Mesenchymal stem cell (in vitro differentiated cells and primary cell): ENCODE measurements at regions not wholly inside any gene's neighbourhood (a gene's known extent, or its start where the extent isn't known, plus 50 kb on each side); places are given as distances from the start of the nearest gene placed in this dataset.
A peak's percentile ranks its signal among the peaks of the same experiment; 100 is the strongest.

Experiments
- DNase-seq: peaks from one replicate; pipeline ENCODE4 v3.0.0-alpha.2; 2013
- H2AFZ ChIP-seq: one replicate; pipeline ENCODE4 v1.6.1; 2013; ENCODE audit warnings: low read depth, mild to moderate bottlenecking, control low read depth, inconsistent platforms, low read length, moderate library complexity
- H2AK5ac ChIP-seq: 2 replicates; pipeline ENCODE4 v1.6.1; 2013; ENCODE audit warnings: low read length, moderate library complexity, mild to moderate bottlenecking, inconsistent platforms; ENCODE audit not compliant: severe bottlenecking
- H2BK120ac ChIP-seq: one replicate; pipeline ENCODE4 v1.6.1; 2013; ENCODE audit warnings: low read depth, mild to moderate bottlenecking, inconsistent platforms, low read length, moderate library complexity
- H2BK12ac ChIP-seq, 2 experiments: one replicate each; pipeline ENCODE4 v1.6.1; 2013; ENCODE audit warnings: inconsistent platforms in 2 of 2, low read length in 2 of 2, mild to moderate bottlenecking in 2 of 2, moderate library complexity in 2 of 2, control low read depth in 1 of 2
- H2BK15ac ChIP-seq: one replicate; pipeline ENCODE4 v1.6.1; 2013; ENCODE audit warnings: mild to moderate bottlenecking, low read depth, inconsistent platforms; ENCODE audit not compliant: poor library complexity, severe bottlenecking
- H2BK5ac ChIP-seq: 2 replicates; pipeline ENCODE4 v1.6.1; 2013; ENCODE audit warnings: low read depth, mild to moderate bottlenecking, low read length, control low read depth, inconsistent platforms; ENCODE audit not compliant: poor library complexity, severe bottlenecking
- H3K14ac ChIP-seq, 2 experiments: one replicate each; pipeline ENCODE4 v1.6.1; 2013; ENCODE audit warnings: inconsistent platforms in 2 of 2, low read length in 2 of 2, control low read depth in 1 of 2, mild to moderate bottlenecking in 1 of 2, moderate library complexity in 1 of 2
- H3K18ac ChIP-seq, 2 experiments: one replicate each; pipeline ENCODE4 v1.6.1; 2013; ENCODE audit warnings: inconsistent platforms in 2 of 2, low read length in 2 of 2, control low read depth in 1 of 2, low read depth in 1 of 2, mild to moderate bottlenecking in 1 of 2
- H3K23ac ChIP-seq, 2 experiments: one replicate each; pipeline ENCODE4 v1.6.1; 2013; ENCODE audit warnings: inconsistent platforms in 2 of 2, low read length in 2 of 2, mild to moderate bottlenecking in 2 of 2, moderate library complexity in 2 of 2, control low read depth in 1 of 2
- H3K27ac ChIP-seq: 2 replicates; pipeline ENCODE4 v1.5.1; 2013; ENCODE audit warnings: mild to moderate bottlenecking, moderate library complexity, low read length, control low read depth, inconsistent platforms; ENCODE audit not compliant: poor library complexity, severe bottlenecking
- H3K27me3 ChIP-seq, 2 experiments: 2 replicates each; pipeline versions ENCODE4 v1.6.1 to v1.7.0; 2013; ENCODE audit warnings: low read length in 2 of 2, mild to moderate bottlenecking in 2 of 2, moderate library complexity in 2 of 2, control low read depth in 1 of 2, inconsistent platforms in 1 of 2; ENCODE audit not compliant: control insufficient read depth in 1 of 2, insufficient read depth in 1 of 2
- H3K36me3 ChIP-seq, 2 experiments: 2 replicates each; pipeline versions ENCODE4 v1.6.1 to v1.7.0; 2013; ENCODE audit warnings: low read length in 2 of 2, control low read depth in 1 of 2, inconsistent platforms in 1 of 2, low read depth in 1 of 2, mild to moderate bottlenecking in 1 of 2; ENCODE audit not compliant: insufficient read depth in 2 of 2, control insufficient read depth in 1 of 2
- H3K4ac ChIP-seq, 2 experiments: one replicate each; pipeline ENCODE4 v1.6.1; 2013; ENCODE audit warnings: inconsistent platforms in 2 of 2, low read length in 2 of 2, mild to moderate bottlenecking in 2 of 2, moderate library complexity in 2 of 2, control low read depth in 1 of 2, low read depth in 1 of 2
- H3K4me1 ChIP-seq: 2 replicates; pipeline ENCODE4 v1.6.1; 2013; ENCODE audit warnings: low read depth, low read length, control low read depth; ENCODE audit not compliant: control insufficient read depth, insufficient read depth
- H3K4me2 ChIP-seq: 2 replicates; pipeline ENCODE4 v1.6.1; 2013; ENCODE audit warnings: low read length, mild to moderate bottlenecking, inconsistent platforms; ENCODE audit not compliant: poor library complexity, severe bottlenecking
- H3K4me3 ChIP-seq, 2 experiments: 2 replicates each; pipeline versions ENCODE4 v1.5.1 to v1.7.0; 2013; ENCODE audit warnings: low read length in 2 of 2, mild to moderate bottlenecking in 2 of 2, control low read depth in 1 of 2, low read depth in 1 of 2; ENCODE audit not compliant: insufficient read depth in 1 of 2
- H3K79me1 ChIP-seq: replicated peaks from 2 replicates; pipeline ENCODE4 v1.6.1; 2013; ENCODE audit warnings: mild to moderate bottlenecking, control low read depth, low read length, inconsistent platforms; ENCODE audit not compliant: poor library complexity, severe bottlenecking
- H3K9ac ChIP-seq: 2 replicates; pipeline ENCODE4 v1.7.0; 2013; ENCODE audit warnings: mild to moderate bottlenecking, low read length, moderate library complexity
- H3K9me3 ChIP-seq: 2 replicates; pipeline ENCODE4 v1.7.0; 2013; ENCODE audit warnings: mild to moderate bottlenecking, low read length; ENCODE audit not compliant: control insufficient read depth
- H4K8ac ChIP-seq: one replicate; pipeline ENCODE4 v1.6.1; 2013; ENCODE audit warnings: inconsistent platforms, mild to moderate bottlenecking, low read length, moderate library complexity
- H4K91ac ChIP-seq: one replicate; pipeline ENCODE4 v1.6.1; 2013; ENCODE audit warnings: mild to moderate bottlenecking, low read length, inconsistent platforms
- WGBS: methylation state at CpG from one replicate; pipeline ENCODE4 v1.1.7; 2013; ENCODE audit warnings: mixed read lengths; 5-methylcytosine and 5-hydroxymethylcytosine counted together

DNA sequence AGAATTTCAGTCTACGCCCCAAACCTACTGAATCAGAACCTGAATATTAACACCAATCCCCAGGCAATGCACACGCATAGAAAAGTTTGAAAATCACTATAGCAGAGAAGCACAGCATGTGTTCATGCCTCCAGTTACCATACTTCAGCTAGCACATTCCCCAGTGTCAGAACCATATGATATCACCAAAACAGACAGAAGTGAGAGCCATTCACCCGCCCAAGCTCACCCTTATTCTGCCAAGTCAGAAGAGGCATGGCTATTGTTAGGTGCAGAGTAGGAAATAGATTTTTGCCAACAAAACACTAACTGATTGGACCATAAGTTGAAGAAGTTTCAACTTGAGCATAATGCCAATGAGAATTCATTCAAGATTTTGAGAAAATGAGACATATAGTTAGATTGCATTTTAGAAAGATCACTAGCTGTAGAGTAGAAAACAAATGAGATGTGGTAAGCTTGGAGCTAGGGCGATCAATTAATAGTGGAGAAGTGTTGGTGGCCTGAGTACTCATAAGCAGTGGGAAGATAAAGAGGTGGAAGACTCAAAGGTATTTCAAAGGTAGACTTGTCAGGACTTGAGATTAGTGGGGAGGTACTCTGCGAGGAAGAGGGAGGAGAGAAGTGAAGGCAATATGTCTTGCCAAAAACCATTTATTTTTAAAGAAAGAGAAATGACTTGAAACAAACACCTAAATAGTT, 492.4 kb downstream of the SUCLA2 start:
- Histone ChIP-seq H3K9ac (no peak overlapping the region), H3K4me1 (no peaks in the 10 kb centered on the region), H3K27me3 (no peaks in the 10 kb centered on the region), H3K4ac (no peak overlapping the region), H2BK120ac (no peak overlapping the region), H3K4me2 (no peak overlapping the region), H2BK15ac (no peak overlapping the region), H2AK5ac (no peak overlapping the region), H3K4me3 (no peak overlapping the region), H3K14ac (no peak overlapping the region), H2AFZ (no peak overlapping the region), H3K23ac (no peak overlapping the region), H3K18ac (no peak overlapping the region), H3K79me1 (no peaks in the 10 kb centered on the region), H4K91ac (no peak overlapping the region), H3K9me3 (no peaks in the 10 kb centered on the region), H2BK12ac (no peak overlapping the region), H3K36me3 (no peaks in the 10 kb centered on the region), H4K8ac (no peak overlapping the region), H3K27ac (no peak overlapping the region), H2BK5ac (no peak overlapping the region)
- no peak for DNase-seq
- 94% methylated on average over 3 of the region's 5 CpGs for WGBS

DNA sequence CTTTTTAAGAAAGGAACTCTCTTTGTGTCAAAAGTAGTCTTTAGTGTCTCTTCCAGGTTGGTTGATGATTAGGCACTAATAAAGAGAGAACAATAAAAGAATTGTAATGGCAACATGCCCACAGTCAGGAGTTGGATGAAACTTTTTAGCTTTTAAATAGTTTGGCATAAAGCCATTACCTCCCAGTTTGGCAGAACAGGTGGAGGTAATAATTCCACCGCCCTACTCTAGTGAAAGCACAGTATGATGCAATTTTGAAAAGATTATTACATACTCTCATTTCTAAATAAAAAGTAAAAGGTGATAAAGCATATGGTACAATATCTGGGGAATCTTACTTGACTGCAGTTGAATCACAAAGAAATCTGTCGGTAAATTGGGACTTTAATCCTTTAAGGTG, 497.6 kb downstream of the SUCLA2 start:
- Histone ChIP-seq H3K79me1 (no peaks in the 10 kb centered on the region), H3K36me3 (no peaks in the 10 kb centered on the region), H3K9me3 (no peaks in the 10 kb centered on the region), H3K4me3 (no peak overlapping the region), H2BK5ac (no peak overlapping the region), H3K27me3 (no peaks in the 10 kb centered on the region), H2AFZ (no peak overlapping the region), H3K18ac (no peak overlapping the region), H3K4ac (no peak overlapping the region), H3K14ac (no peak overlapping the region), H2BK12ac (no peak overlapping the region), H2BK120ac (no peak overlapping the region), H3K4me1 (no peaks in the 10 kb centered on the region), H3K23ac (no peak overlapping the region), H2BK15ac (no peak overlapping the region), H4K91ac (no peak overlapping the region), H2AK5ac (no peak overlapping the region), H3K27ac (no peak overlapping the region), H4K8ac (no peak overlapping the region), H3K4me2 (no peak overlapping the region), H3K9ac (no peak overlapping the region)
- no CpG with 5 or more reads among the region's 2 CpGs for WGBS
- DNase-seq: no peak

DNA sequence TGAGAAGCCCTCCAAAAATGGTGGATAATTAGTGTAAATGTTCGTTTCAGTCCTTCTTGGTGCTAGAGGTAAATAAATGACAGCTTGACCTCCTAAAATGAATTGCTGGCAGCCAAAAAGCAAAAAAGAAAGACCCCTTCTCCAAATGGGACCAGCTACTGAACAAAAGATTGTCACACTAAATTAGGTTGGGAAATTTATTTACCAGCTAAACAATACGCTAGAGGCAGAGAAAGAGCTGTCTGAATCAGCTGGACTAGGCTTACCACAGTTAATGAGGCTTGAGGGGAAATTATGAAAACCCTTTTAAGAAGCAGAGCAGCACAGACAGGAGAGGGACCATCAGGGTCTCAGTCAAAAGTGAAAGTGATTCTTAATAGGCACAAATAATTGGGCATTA, 498.9 kb downstream of the SUCLA2 start:
- Histone ChIP-seq H2AK5ac (no peak overlapping the region), H3K23ac (no peak overlapping the region), H3K4ac (no peak overlapping the region), H3K9ac (no peak overlapping the region), H3K18ac (no peak overlapping the region), H3K9me3 (no peaks in the 10 kb centered on the region), H2BK120ac (no peak overlapping the region), H2BK15ac (no peak overlapping the region), H4K91ac (no peak overlapping the region), H3K14ac (no peak overlapping the region), H4K8ac (no peak overlapping the region), H2BK12ac (no peak overlapping the region), H3K4me2 (no peak overlapping the region), H2AFZ (no peak overlapping the region), H3K27ac (no peak overlapping the region), H3K4me1 (peaks cover 2% of the 10 kb centered on the region), H2BK5ac (no peak overlapping the region), H3K27me3 (no peaks in the 10 kb centered on the region), H3K36me3 (no peaks in the 10 kb centered on the region), H3K79me1 (no peaks in the 10 kb centered on the region), H3K4me3 (no peak overlapping the region)
- DNase-seq: no peak
- 92% methylated on average over 1 of the region's 2 CpGs for WGBS

DNA sequence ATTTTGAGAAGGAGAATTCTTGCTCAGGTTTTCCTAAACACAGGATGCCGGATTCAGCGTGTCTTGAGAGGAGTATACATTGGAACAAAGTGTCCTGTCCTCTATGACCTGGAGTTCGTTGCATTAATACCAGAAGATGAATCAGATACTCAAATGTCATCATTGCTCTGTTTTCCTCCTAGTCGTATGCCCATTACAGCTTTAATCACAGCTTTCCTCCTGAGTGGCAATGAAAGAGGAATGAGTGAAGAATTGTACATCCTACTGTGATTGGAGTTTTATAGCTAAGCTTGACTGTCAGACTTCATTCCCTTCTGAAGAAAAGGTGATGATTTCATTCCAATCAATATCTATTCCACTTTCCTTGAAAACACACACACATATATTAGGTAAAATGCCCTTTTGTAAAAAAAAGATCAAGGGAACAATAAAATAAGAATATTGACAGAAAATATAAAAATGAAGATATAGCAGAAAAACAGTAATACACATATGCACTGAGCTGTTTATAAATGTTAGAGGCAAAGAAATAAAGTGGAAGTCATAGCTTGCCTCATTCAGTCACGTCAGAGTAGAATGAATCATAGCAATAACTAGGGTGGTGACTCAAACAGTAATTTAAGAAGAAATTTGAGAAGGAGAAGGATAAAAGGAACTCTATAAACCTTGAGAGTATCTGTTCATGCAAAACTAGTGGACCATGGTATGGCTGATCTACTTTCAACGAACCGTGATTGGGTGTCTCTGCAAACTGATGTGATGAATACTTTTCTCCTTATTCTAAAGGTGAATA, 501.5 kb downstream of the SUCLA2 start:
- H3K4ac ChIP-seq: no peak overlapping the region
- no peaks in the 10 kb centered on the region for H3K9me3 ChIP-seq
- H2BK120ac ChIP-seq: no peak overlapping the region
- H2AFZ ChIP-seq: no peak overlapping the region
- no peak overlapping the region for H4K91ac ChIP-seq
- DNase-seq: peak; percentile 88
- H2AK5ac ChIP-seq: no peak overlapping the region
- no peak overlapping the region for H4K8ac ChIP-seq
- H3K4me1 ChIP-seq: peaks cover 2% of the 10 kb centered on the region
- H3K4me2 ChIP-seq: no peak overlapping the region
- H3K18ac ChIP-seq: no peak overlapping the region
- no peak overlapping the region for H2BK5ac ChIP-seq
- H3K27ac ChIP-seq: no peak overlapping the region
- H3K36me3 ChIP-seq: no peaks in the 10 kb centered on the region
- H2BK12ac ChIP-seq: no peak overlapping the region
- no peaks in the 10 kb centered on the region for H3K27me3 ChIP-seq
- no peak overlapping the region for H2BK15ac ChIP-seq
- H3K4me3 ChIP-seq: peak overlapping the region in 1 of 2 experiments; percentile 14
- no peak overlapping the region for H3K14ac ChIP-seq
- 0% methylated on average over 4 of the region's 7 CpGs for WGBS
- H3K9ac ChIP-seq: peak overlapping the region; percentile 78
- no peaks in the 10 kb centered on the region for H3K79me1 ChIP-seq
- no peak overlapping the region for H3K23ac ChIP-seq
